ENCODE measurements at regions not wholly inside any gene's neighbourhood (a gene's known extent, or its start where the extent isn't known, plus 50 kb on each side); places are given as distances from the start of the nearest gene placed in this dataset.
"Not testable (repeated sequence)": the region's sequence is repeated elsewhere in the genome, so short reads cannot be mapped to it uniquely, and the experiment has no call there.

DNA sequence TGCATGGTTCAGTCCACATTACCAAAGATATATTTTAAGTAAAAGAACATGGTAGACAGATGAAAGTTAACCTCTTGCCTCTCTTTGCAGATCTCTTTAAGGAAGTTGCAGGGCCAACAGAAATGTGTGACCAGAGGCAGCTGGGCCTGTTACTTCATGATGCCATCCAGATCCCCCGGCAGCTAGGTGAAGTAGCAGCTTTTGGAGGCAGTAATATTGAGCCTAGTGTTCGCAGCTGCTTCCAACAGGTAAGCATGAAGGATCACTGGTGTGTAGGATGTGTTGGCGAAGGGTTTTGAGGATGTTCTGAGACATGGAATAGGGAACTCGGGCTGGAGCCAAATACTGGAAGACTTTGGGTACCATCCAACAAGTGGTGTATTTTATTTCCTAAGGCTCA is 508.6 kb downstream of the UTRN start:
- Histone ChIP-seq H3K9me3 (no peaks in the 10 kb centered on the region), H3K36me3 (peaks cover 0 to 48% (median 0%) of the 10 kb centered on the region in 3 donors), H3K4me1 (no peaks in the 10 kb centered on the region), H3K27ac (no peak overlapping the region), H3K27me3 (no peaks in the 10 kb centered on the region), H3K4me3 (no peak overlapping the region)
- TF ChIP-seq CTCF (IDR thresholded peaks at IDR 0.05) (no peak), POLR2A (IDR thresholded peaks at IDR 0.05) (no peak)
- DNase-seq = no peak

- H3K4me3 ChIP-seq, H3K9me3 ChIP-seq, H3K27ac ChIP-seq, H3K27me3 ChIP-seq, DNase-seq, H3K4me1 ChIP-seq: not testable (repeated sequence)
- peaks cover 0 to 38% (median 0%) of the 10 kb centered on the region in 3 donors for H3K36me3 ChIP-seq
Measured at GRCh38 chr6:144795022-144795421, 509.9 kb downstream of the UTRN start.

GRCh38 chr6:144796070-144796469 is 510.9 kb downstream of the UTRN start:
- H3K9me3 ChIP-seq = no peaks in the 10 kb centered on the region
- no peaks in the 10 kb centered on the region for H3K4me1 ChIP-seq
- TF ChIP-seq CTCF (IDR thresholded peaks at IDR 0.05) (no peak), POLR2A (IDR thresholded peaks at IDR 0.05) (no peak)
- no peak overlapping the region for H3K27ac ChIP-seq
- peaks cover 0 to 32% (median 0%) of the 10 kb centered on the region in 3 donors for H3K36me3 ChIP-seq
- no peak overlapping the region for H3K4me3 ChIP-seq
- no peaks in the 10 kb centered on the region for H3K27me3 ChIP-seq
- DNase-seq = no peak

GRCh38 chr6:144797881-144798589 is 512.9 kb downstream of the UTRN start:
- Histone ChIP-seq H3K9me3 (no peaks in the 10 kb centered on the region), H3K27ac (no peak overlapping the region), H3K4me3 (no peak overlapping the region), H3K4me1 (no peaks in the 10 kb centered on the region), H3K27me3 (no peaks in the 10 kb centered on the region), H3K36me3 (peaks cover 0 to 32% (median 0%) of the 10 kb centered on the region in 3 donors)
- no peak for DNase-seq
- TF ChIP-seq CTCF (IDR thresholded peaks at IDR 0.05) = no peak
- no peak for TF ChIP-seq POLR2A (IDR thresholded peaks at IDR 0.05)

GRCh38 chr6:144804246-144804790 is 519.2 kb downstream of the UTRN start:
- DNase-seq = no peak
- H3K27me3 ChIP-seq = no peaks in the 10 kb centered on the region
- H3K27ac ChIP-seq = no peak overlapping the region
- no peaks in the 10 kb centered on the region for H3K9me3 ChIP-seq
- TF ChIP-seq POLR2A (IDR thresholded peaks at IDR 0.05) = no peak
- no peak for TF ChIP-seq CTCF (IDR thresholded peaks at IDR 0.05)
- no peak overlapping the region for H3K4me3 ChIP-seq
- H3K4me1 ChIP-seq = no peaks in the 10 kb centered on the region
- no peaks in the 10 kb centered on the region for H3K36me3 ChIP-seq

GRCh38 chr6:144805049-144805448 is 519.9 kb downstream of the UTRN start:
- DNase-seq = no peak
- Histone ChIP-seq H3K4me1 (no peaks in the 10 kb centered on the region), H3K27ac (no peak overlapping the region), H3K27me3 (no peaks in the 10 kb centered on the region), H3K36me3 (no peaks in the 10 kb centered on the region), H3K9me3 (no peaks in the 10 kb centered on the region), H3K4me3 (no peak overlapping the region)
- TF ChIP-seq CTCF (IDR thresholded peaks at IDR 0.05) = no peak
- no peak for TF ChIP-seq POLR2A (IDR thresholded peaks at IDR 0.05)

Measured in Peyer's patch (tissue), 4 donors.